Endothelial cell of umbilical vein (primary cell): ENCODE measurements at regions not wholly inside any gene's neighbourhood (a gene's known extent, or its start where the extent isn't known, plus 50 kb on each side); places are given as distances from the start of the nearest gene placed in this dataset.

Experiments used
- BruUV-seq: library from RNA; stranded (reverse); fragments of 400-500 nt; replicated peaks from 2 replicates; lab custom pipeline; 2021; lab: Mats Ljungman, UMichigan
- CTCF ChIA-PET: fragments of 300-600, 350-600 bp; sonication (Branson Sonifier 250); formaldehyde crosslinking; loops from one replicate; lab custom pipeline; 2021; ENCODE audit warnings: antibody characterized with exemption, inconsistent platforms; lab: Charles Lee
- POLR2A ChIA-PET: fragments of 300-600, 350-600 bp; sonication (Branson Sonifier 250); formaldehyde crosslinking; loops from one replicate; lab custom pipeline; 2021; ENCODE audit warnings: antibody characterized with exemption, inconsistent platforms; lab: Charles Lee
- DNase-seq: peaks from one replicate; pipeline ENCODE4 v3.0.0-alpha.2; 2011; ENCODE audit warnings: low read depth, low spot score
- FAIRE-seq: peaks from 2 replicates; lab custom pipeline; 2011; peaks lifted over from hg19 to GRCh38; lab: Jason Lieb, UNC
- H2AFZ ChIP-seq: 2 replicates; pipeline ENCODE4 v1.6.0; 2012; ENCODE audit warnings: low read depth, low read length, control low read depth, inconsistent platforms
- H3K27ac ChIP-seq: 2 replicates; pipeline ENCODE4 v1.5.1; 2011; ENCODE audit warnings: low read depth, mild to moderate bottlenecking, control low read depth, low read length, moderate library complexity; ENCODE audit not compliant: insufficient read depth
- H3K27me3 ChIP-seq, 2 experiments: 2 replicates each; pipeline versions ENCODE4 v1.6.0 to v1.6.1; 2011; ENCODE audit warnings: low read length in 2 of 2, mixed read lengths in 1 of 2; ENCODE audit not compliant: control insufficient read depth in 2 of 2, insufficient read depth in 2 of 2
- H3K36me3 ChIP-seq, 2 experiments: 2 replicates in 1 of 2; 3 replicates in 1 of 2; pipeline ENCODE4 v1.5.1; 2011; ENCODE audit warnings: low read length in 2 of 2, mild to moderate bottlenecking in 1 of 2, moderate library complexity in 1 of 2; ENCODE audit not compliant: control insufficient read depth in 2 of 2, insufficient read depth in 2 of 2; ENCODE audit errors: extremely low read depth in 1 of 2
- H3K4me1 ChIP-seq: 3 replicates; pipeline ENCODE4 v1.5.1; 2011; ENCODE audit warnings: mild to moderate bottlenecking, low read length; ENCODE audit not compliant: control insufficient read depth, insufficient read depth; ENCODE audit errors: extremely low read depth
- H3K4me2 ChIP-seq: 2 replicates; pipeline ENCODE4 v1.6.1; 2011; ENCODE audit warnings: low read length, control low read depth, mixed read lengths; ENCODE audit not compliant: insufficient read depth
- H3K4me3 ChIP-seq, 3 experiments: fragments of 200-600 bp in 1 of 3; sonication (generic), shearing (Covaris generic) in 1 of 3; replicated peaks in 1 of 3; 2 replicates each; pipeline ENCODE4 v1.5.1; 2011 to 2016; ENCODE audit warnings: control low read depth in 3 of 3, low read length in 3 of 3, mild to moderate bottlenecking in 2 of 3, inconsistent platforms in 1 of 3, low read depth in 1 of 3, moderate library complexity in 1 of 3; ENCODE audit not compliant: insufficient read depth in 1 of 3
- H3K79me2 ChIP-seq: 2 replicates; pipeline ENCODE4 v1.6.0; 2012; ENCODE audit warnings: low read length, inconsistent platforms; ENCODE audit not compliant: control insufficient read depth, insufficient read depth
- H3K9ac ChIP-seq: replicated peaks from 2 replicates; pipeline ENCODE3; 2011; ENCODE audit warnings: low read length, control low read depth; ENCODE audit not compliant: insufficient read depth; ENCODE audit errors: extremely low read depth
- H3K9me1 ChIP-seq: replicated peaks from 3 replicates; pipeline ENCODE4 v1.6.0; 2011; ENCODE audit warnings: mild to moderate bottlenecking, low read length; ENCODE audit not compliant: control insufficient read depth, insufficient read depth; ENCODE audit errors: extremely low read depth
- H3K9me3 ChIP-seq: replicated peaks from 2 replicates; pipeline ENCODE4 v1.5.1; 2012; ENCODE audit warnings: low read length, inconsistent platforms; ENCODE audit not compliant: control insufficient read depth, insufficient read depth
- H4K20me1 ChIP-seq: replicated peaks from 2 replicates; pipeline ENCODE3; 2011; ENCODE audit warnings: mild to moderate bottlenecking, low read length; ENCODE audit not compliant: control insufficient read depth, insufficient read depth; ENCODE audit errors: extremely low read depth
- CTCF ChIP-seq, 2 donors: IDR thresholded peaks; 1 replicate in 1 of 2; 2 replicates in 1 of 2; pipeline ENCODE4 v1.5.1; 2011; ENCODE audit warnings: low read length in 2 of 2, mild to moderate bottlenecking in 2 of 2, moderate library complexity in 2 of 2, control low read depth in 1 of 2, inconsistent platforms in 1 of 2, low read depth in 1 of 2; ENCODE audit not compliant: insufficient read depth in 1 of 2; ENCODE audit errors: extremely low read depth in 1 of 2
- EZH2 ChIP-seq: IDR thresholded peaks from 2 replicates; pipeline ENCODE4 v1.6.1; 2012; ENCODE audit warnings: borderline replicate concordance, low read depth, mild to moderate bottlenecking, moderate library complexity, low read length, inconsistent platforms; ENCODE audit not compliant: severe bottlenecking
- FOS ChIP-seq: IDR thresholded peaks from 2 replicates; pipeline ENCODE4 v1.6.1; 2011; ENCODE audit warnings: mild to moderate bottlenecking, low read length, moderate library complexity, borderline replicate concordance; ENCODE audit not compliant: insufficient read depth
- GATA2 ChIP-seq: IDR thresholded peaks from 2 replicates; pipeline ENCODE4 v1.7.0; 2011; ENCODE audit warnings: low read depth, mild to moderate bottlenecking, moderate library complexity, mixed read lengths, low read length; ENCODE audit not compliant: insufficient read length, insufficient read depth
- JUN ChIP-seq: IDR thresholded peaks from 2 replicates; pipeline ENCODE4 v1.6.1; 2011; ENCODE audit warnings: borderline replicate concordance, low read depth; ENCODE audit not compliant: insufficient read length, insufficient read depth
- POLR2A ChIP-seq: IDR thresholded peaks from 2 replicates; pipeline ENCODE4 v1.6.1; 2012; ENCODE audit warnings: low read depth, mild to moderate bottlenecking, control low read depth, low read length
- POLR2AphosphoS5 ChIP-seq: IDR thresholded peaks from 2 replicates; pipeline ENCODE4 v1.6.1; 2012; ENCODE audit warnings: low read depth, mild to moderate bottlenecking, control low read depth, low read length, moderate library complexity; ENCODE audit not compliant: insufficient read depth
- dilution Hi-C: fragments of 300-500 bp; cut with MboI; formaldehyde crosslinking; loops from one replicate; pipeline ENCODE4 v1.15.0; 2019; ENCODE audit warnings: low sequenced_read_pairs; ENCODE audit not compliant: extremely low pct_ligation_motif_present
- intact Hi-C: fragments of 100-400 bp; cut with micrococcal nuclease; formaldehyde crosslinking; loops from one replicate; pipeline ENCODE4 v1.10.0; 2022
- TF ChIP-seq, protein P1 (sequence below): IDR thresholded peaks from 2 replicates; pipeline ENCODE4 v1.6.1; 2011; ENCODE audit not compliant: insufficient read depth, insufficient read length

GRCh38 chr11:70743329-70743728 is 345.0 kb downstream of the CTTN start:
- Histone ChIP-seq H4K20me1 (no peaks in the 10 kb centered on the region), H3K36me3 (no peaks in the 10 kb centered on the region), H3K9me1 (no peaks in the 10 kb centered on the region), H3K9ac (no peak overlapping the region), H3K4me3 (no peak overlapping the region), H3K27ac (no peak overlapping the region), H3K79me2 (no peaks in the 10 kb centered on the region), H3K4me2 (no peak overlapping the region), H3K4me1 (no peaks in the 10 kb centered on the region), H2AFZ (no peak overlapping the region), H3K27me3 (no peaks in the 10 kb centered on the region), H3K9me3 (peaks cover 3% of the 10 kb centered on the region)
- dilution Hi-C loops (no loop called here), intact Hi-C loops (no loop called here)
- DNase-seq (no peak), FAIRE-seq (no peak)
- TF ChIP-seq POLR2A: no peak
- TF ChIP-seq CTCF (IDR thresholded peaks at IDR 0.05; ENCODE audit: extremely low read depth in 1 of 2, insufficient read depth in 1 of 2, low read depth in 1 of 2, low read length in 2 of 2): no peak
- TF ChIP-seq JUN: no peak
- TF ChIP-seq FOS: no peak
- TF ChIP-seq GATA2: no peak
- TF ChIP-seq POLR2AphosphoS5: no peak
- TF ChIP-seq EZH2: no peak
- TF ChIP-seq, protein P1, sequence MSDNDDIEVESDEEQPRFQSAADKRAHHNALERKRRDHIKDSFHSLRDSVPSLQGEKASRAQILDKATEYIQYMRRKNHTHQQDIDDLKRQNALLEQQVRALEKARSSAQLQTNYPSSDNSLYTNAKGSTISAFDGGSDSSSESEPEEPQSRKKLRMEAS: no peak
- no TSS peak for BruUV-seq
- CTCF ChIA-PET: no interaction called here
- POLR2A ChIA-PET: no interaction called here
